ENCODE measurements at regions not wholly inside any gene's neighbourhood (a gene's known extent, or its start where the extent isn't known, plus 50 kb on each side); places are given as distances from the start of the nearest gene placed in this dataset.

DNA sequence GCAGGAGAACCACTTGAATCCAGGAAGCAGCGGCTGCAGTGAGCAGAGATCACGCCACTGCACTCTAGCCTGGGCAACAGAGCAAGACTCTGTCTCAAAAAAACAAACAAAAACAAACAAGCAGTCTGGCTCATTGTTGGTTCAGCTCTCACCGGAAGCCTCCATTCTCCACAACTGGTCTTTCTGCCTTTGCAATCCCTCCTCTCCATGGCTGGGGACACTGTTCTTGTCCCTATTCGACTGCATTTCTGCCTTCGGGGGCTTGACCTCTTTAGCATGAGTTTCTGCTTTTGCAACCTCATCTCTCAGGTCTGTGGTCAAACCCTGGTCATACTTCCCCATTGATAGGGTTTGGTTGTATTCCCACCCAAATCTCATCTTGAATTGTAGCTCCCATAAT, 216.3 kb upstream of the NR5A2 start:
- Histone ChIP-seq H3K9me3 (ENCODE audit: control insufficient read depth in 4 of 4, insufficient read depth in 3 of 4, low read length in 3 of 4) (no peaks in the 10 kb centered on the region), H3K9ac (ENCODE audit: insufficient read depth in 1 of 2, low read length in 2 of 2) (no peak overlapping the region), H3K4me1 (ENCODE audit: control insufficient read depth in 5 of 5, insufficient read depth in 5 of 5, low read length in 5 of 5) (no peaks in the 10 kb centered on the region), H3K27me3 (ENCODE audit: control insufficient read depth in 3 of 3, insufficient read depth in 3 of 3, low read length in 2 of 3) (no peaks in the 10 kb centered on the region), H3K4me3 (no peak overlapping the region), H3K27ac (ENCODE audit: low read depth in 1 of 2, low read length in 1 of 2) (no peak overlapping the region), H3K36me3 (ENCODE audit: control insufficient read depth in 4 of 4, insufficient read depth in 4 of 4, low read length in 4 of 4) (no peaks in the 10 kb centered on the region)
- ATAC-seq (ENCODE audit: insufficient read depth, low FRiP score), result no peak
- DNase-seq, result no peak
- 79 to 86% methylated on average over 5 of the region's 5 CpGs for WGBS, 2 donors
- TF ChIP-seq, protein P1, sequence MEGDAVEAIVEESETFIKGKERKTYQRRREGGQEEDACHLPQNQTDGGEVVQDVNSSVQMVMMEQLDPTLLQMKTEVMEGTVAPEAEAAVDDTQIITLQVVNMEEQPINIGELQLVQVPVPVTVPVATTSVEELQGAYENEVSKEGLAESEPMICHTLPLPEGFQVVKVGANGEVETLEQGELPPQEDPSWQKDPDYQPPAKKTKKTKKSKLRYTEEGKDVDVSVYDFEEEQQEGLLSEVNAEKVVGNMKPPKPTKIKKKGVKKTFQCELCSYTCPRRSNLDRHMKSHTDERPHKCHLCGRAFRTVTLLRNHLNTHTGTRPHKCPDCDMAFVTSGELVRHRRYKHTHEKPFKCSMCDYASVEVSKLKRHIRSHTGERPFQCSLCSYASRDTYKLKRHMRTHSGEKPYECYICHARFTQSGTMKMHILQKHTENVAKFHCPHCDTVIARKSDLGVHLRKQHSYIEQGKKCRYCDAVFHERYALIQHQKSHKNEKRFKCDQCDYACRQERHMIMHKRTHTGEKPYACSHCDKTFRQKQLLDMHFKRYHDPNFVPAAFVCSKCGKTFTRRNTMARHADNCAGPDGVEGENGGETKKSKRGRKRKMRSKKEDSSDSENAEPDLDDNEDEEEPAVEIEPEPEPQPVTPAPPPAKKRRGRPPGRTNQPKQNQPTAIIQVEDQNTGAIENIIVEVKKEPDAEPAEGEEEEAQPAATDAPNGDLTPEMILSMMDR (IDR thresholded peaks at IDR 0.05; ENCODE audit: control extremely low read depth, extremely low read depth), result no peak

DNA sequence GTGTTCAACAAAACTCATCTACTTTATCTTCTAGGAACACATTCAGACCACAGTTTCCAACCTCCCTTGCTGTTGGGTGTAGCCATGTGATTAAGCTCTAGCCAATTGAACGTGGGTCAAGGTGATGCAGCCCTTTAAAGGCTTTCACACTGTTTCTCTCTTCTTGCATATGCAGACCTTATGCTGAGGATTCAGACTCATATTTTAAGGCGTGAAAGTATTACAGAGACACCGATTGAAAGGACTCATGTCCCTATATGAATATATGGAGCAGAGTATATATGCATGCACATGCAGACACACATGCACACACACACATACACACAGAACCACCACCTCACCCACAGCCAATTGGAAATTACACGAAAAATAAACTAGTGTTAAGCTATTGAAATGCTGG, 214.3 kb upstream of the NR5A2 start:
- ATAC-seq (ENCODE audit: insufficient read depth, low FRiP score) (no peak), DNase-seq (no peak)
- TF ChIP-seq, protein P1 (IDR thresholded peaks at IDR 0.05; ENCODE audit: control extremely low read depth, extremely low read depth), result no peak
- 84 to 85% methylated on average over 4 of the region's 4 CpGs for WGBS, 2 donors
- Histone ChIP-seq H3K9me3 (ENCODE audit: control insufficient read depth in 4 of 4, insufficient read depth in 3 of 4, low read length in 3 of 4) (no peaks in the 10 kb centered on the region), H3K4me1 (ENCODE audit: control insufficient read depth in 5 of 5, insufficient read depth in 5 of 5, low read length in 5 of 5) (no peaks in the 10 kb centered on the region), H3K9ac (ENCODE audit: insufficient read depth in 1 of 2, low read length in 2 of 2) (no peak overlapping the region), H3K36me3 (ENCODE audit: control insufficient read depth in 4 of 4, insufficient read depth in 4 of 4, low read length in 4 of 4) (no peaks in the 10 kb centered on the region), H3K27me3 (ENCODE audit: control insufficient read depth in 3 of 3, insufficient read depth in 3 of 3, low read length in 2 of 3) (no peaks in the 10 kb centered on the region), H3K27ac (ENCODE audit: low read depth in 1 of 2, low read length in 1 of 2) (no peak overlapping the region), H3K4me3 (no peak overlapping the region)

DNA sequence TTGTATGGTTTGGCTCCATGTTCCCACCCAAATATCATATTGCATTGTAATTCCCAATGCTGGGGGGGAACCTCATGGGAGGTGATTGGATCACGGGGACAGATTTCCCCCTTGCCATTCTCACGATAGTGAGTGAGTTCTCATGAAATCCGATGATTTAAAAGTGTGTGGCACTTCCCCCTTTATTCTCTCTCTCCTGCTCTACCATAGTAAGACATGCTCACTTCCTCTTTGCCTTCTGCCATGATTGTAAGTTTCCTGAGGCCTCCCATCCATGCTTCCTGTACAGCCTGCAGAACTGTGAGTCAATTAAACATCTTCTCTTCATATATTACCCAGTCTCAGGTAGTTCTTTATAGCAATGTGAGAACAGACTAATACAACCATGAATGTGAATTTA, 211.6 kb upstream of the NR5A2 start:
- TF ChIP-seq, protein P1 (IDR thresholded peaks at IDR 0.05; ENCODE audit: control extremely low read depth, extremely low read depth), result no peak
- H3K4me1 ChIP-seq (ENCODE audit: control insufficient read depth in 5 of 5, insufficient read depth in 5 of 5, low read length in 5 of 5), result no peaks in the 10 kb centered on the region
- WGBS, 2 donors, result 71 to 86% methylated on average over 3 of the region's 3 CpGs
- no peaks in the 10 kb centered on the region for H3K9me3 ChIP-seq (ENCODE audit: control insufficient read depth in 4 of 4, insufficient read depth in 3 of 4, low read length in 3 of 4)
- no peak overlapping the region for H3K9ac ChIP-seq (ENCODE audit: insufficient read depth in 1 of 2, low read length in 2 of 2)
- ATAC-seq (ENCODE audit: insufficient read depth, low FRiP score) (no peak), DNase-seq (no peak)
- no peak overlapping the region for H3K27ac ChIP-seq (ENCODE audit: low read depth in 1 of 2, low read length in 1 of 2)
- no peak overlapping the region for H3K4me3 ChIP-seq
- H3K36me3 ChIP-seq (ENCODE audit: control insufficient read depth in 4 of 4, insufficient read depth in 4 of 4, low read length in 4 of 4), result no peaks in the 10 kb centered on the region
- H3K27me3 ChIP-seq (ENCODE audit: control insufficient read depth in 3 of 3, insufficient read depth in 3 of 3, low read length in 2 of 3), result no peaks in the 10 kb centered on the region

DNA sequence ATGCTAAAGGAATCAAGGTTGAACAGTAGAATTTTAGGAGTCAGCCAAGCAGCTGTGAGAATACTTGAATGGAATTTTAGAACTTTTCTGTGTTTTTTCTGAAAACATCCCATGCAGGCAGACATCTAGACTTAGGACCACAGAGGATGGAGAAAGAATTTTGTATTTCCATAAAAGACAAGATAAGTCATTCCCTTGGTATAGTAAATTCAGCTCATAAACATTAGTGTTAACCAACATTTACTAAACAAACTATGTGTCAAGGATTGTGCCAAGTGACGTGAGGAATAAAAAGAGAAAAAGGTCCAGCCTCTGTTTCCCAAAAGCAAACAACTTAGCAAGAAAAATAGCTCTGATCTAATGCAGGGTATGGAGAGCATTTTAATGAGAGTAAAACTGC, 210.2 kb upstream of the NR5A2 start:
- Histone ChIP-seq H3K4me1 (ENCODE audit: control insufficient read depth in 5 of 5, insufficient read depth in 5 of 5, low read length in 5 of 5) (no peaks in the 10 kb centered on the region), H3K4me3 (no peak overlapping the region), H3K9me3 (ENCODE audit: control insufficient read depth in 4 of 4, insufficient read depth in 3 of 4, low read length in 3 of 4) (no peaks in the 10 kb centered on the region), H3K36me3 (ENCODE audit: control insufficient read depth in 4 of 4, insufficient read depth in 4 of 4, low read length in 4 of 4) (no peaks in the 10 kb centered on the region), H3K27ac (ENCODE audit: low read depth in 1 of 2, low read length in 1 of 2) (no peak overlapping the region), H3K27me3 (ENCODE audit: control insufficient read depth in 3 of 3, insufficient read depth in 3 of 3, low read length in 2 of 3) (no peaks in the 10 kb centered on the region), H3K9ac (ENCODE audit: insufficient read depth in 1 of 2, low read length in 2 of 2) (no peak overlapping the region)
- ATAC-seq (ENCODE audit: insufficient read depth, low FRiP score) (no peak), DNase-seq (no peak)
- TF ChIP-seq, protein P1 (IDR thresholded peaks at IDR 0.05; ENCODE audit: control extremely low read depth, extremely low read depth), result no peak
- 85 to 94% methylated on average over 1 of the region's 1 CpG for WGBS, 2 donors

All from lung (tissue), 11 donors.